ENCODE measurements at regions not wholly inside any gene's neighbourhood (a gene's known extent, or its start where the extent isn't known, plus 50 kb on each side); places are given as distances from the start of the nearest gene placed in this dataset.

- H3K4me1 ChIP-seq, result no peaks in the 10 kb centered on the region
- TF ChIP-seq POLR2A (IDR thresholded peaks at IDR 0.05) (no peak), CTCF (IDR thresholded peaks at IDR 0.05) (no peak)
- intact Hi-C loops (cut with DNase I), result no loop called here
- H3K36me3 ChIP-seq, result no peaks in the 10 kb centered on the region
- no peak overlapping the region for H3K27ac ChIP-seq
- no peak overlapping the region for H3K4me3 ChIP-seq
- ATAC-seq, result no peak
- H3K9me3 ChIP-seq, result no peaks in the 10 kb centered on the region
- no peaks in the 10 kb centered on the region for H3K27me3 ChIP-seq
- 44 to 49% (median 48%) methylated on average over 2 of the region's 2 CpGs for WGBS, 4 donors
- no peak for DNase-seq
These were observed 383.9 kb downstream of the DCAF12L2 start for GRCh38 chrX:125782184-125782583.

GRCh38 chrX:125786316-125786715 is 379.8 kb downstream of the DCAF12L2 start:
- H3K27ac ChIP-seq, result no peak overlapping the region
- no peak overlapping the region for H3K4me3 ChIP-seq
- intact Hi-C loops (cut with DNase I), result no loop called here
- WGBS, 4 donors, result 20 to 41% (median 30%) methylated on average over 2 of the region's 2 CpGs
- H3K4me1 ChIP-seq, result no peaks in the 10 kb centered on the region
- DNase-seq (no peak), ATAC-seq (no peak)
- no peaks in the 10 kb centered on the region for H3K27me3 ChIP-seq
- H3K9me3 ChIP-seq, result no peaks in the 10 kb centered on the region
- TF ChIP-seq CTCF (IDR thresholded peaks at IDR 0.05) (no peak), POLR2A (IDR thresholded peaks at IDR 0.05) (no peak)
- H3K36me3 ChIP-seq, result no peaks in the 10 kb centered on the region

- Histone ChIP-seq H3K36me3 (no peaks in the 10 kb centered on the region), H3K4me3 (no peak overlapping the region), H3K27ac (no peak overlapping the region), H3K4me1 (no peaks in the 10 kb centered on the region), H3K9me3 (no peaks in the 10 kb centered on the region), H3K27me3 (no peaks in the 10 kb centered on the region)
- DNase-seq, result no peak
- no peak for ATAC-seq
- 48 to 67% (median 56%) methylated on average over 4 of the region's 4 CpGs for WGBS, 4 donors
- intact Hi-C loops (cut with DNase I), result no loop called here
- no peak for TF ChIP-seq POLR2A (IDR thresholded peaks at IDR 0.05)
- TF ChIP-seq CTCF (IDR thresholded peaks at IDR 0.05), result no peak
These were observed 374.3 kb downstream of the DCAF12L2 start for GRCh38 chrX:125791787-125792186.

GRCh38 chrX:125810856-125811255 is 355.2 kb downstream of the DCAF12L2 start:
- no peak overlapping the region for H3K27ac ChIP-seq
- H3K4me1 ChIP-seq, result no peaks in the 10 kb centered on the region
- intact Hi-C loops (cut with DNase I), result no loop called here
- peaks cover 0 to 9% (median 0%) of the 10 kb centered on the region in 12 donors for H3K9me3 ChIP-seq
- WGBS, 4 donors, result 65 to 90% (median 80%) methylated on average over 4 of the region's 4 CpGs
- no peaks in the 10 kb centered on the region for H3K36me3 ChIP-seq
- no peak for DNase-seq
- no peak overlapping the region for H3K4me3 ChIP-seq
- no peaks in the 10 kb centered on the region for H3K27me3 ChIP-seq
- TF ChIP-seq POLR2A (IDR thresholded peaks at IDR 0.05), result no peak
- TF ChIP-seq CTCF (IDR thresholded peaks at IDR 0.05), result no peak
- ATAC-seq, result no peak

Measured in heart left ventricle (tissue), 16 donors.